IMR-90 (cell line): ENCODE measurements at regions not wholly inside any gene's neighbourhood (a gene's known extent, or its start where the extent isn't known, plus 50 kb on each side); places are given as distances from the start of the nearest gene placed in this dataset.

Experiments
- ATAC-seq: fragments of 200-7000 bp; cut with Tn5 transposase; 2 replicates; pipeline ENCODE4 v1.9.1; 2020; ENCODE audit warnings: low read depth, mild to moderate bottlenecking, moderate library complexity
- BruUV-seq: library from RNA; stranded (reverse); fragments of 400-500 nt; replicated peaks from 2 replicates; lab custom pipeline; 2021; lab: Mats Ljungman, UMichigan
- CTCF ChIA-PET: fragments of 300-600 bp; formaldehyde crosslinking; extraction: SDS; loops from one replicate; lab custom pipeline; 2021; ENCODE audit warnings: antibody characterized with exemption; lab: Yijun Ruan, JAX
- POLR2A ChIA-PET: fragments of 300-600 bp; sonication (Branson Sonifier 250); formaldehyde crosslinking; loops from one replicate; lab custom pipeline; 2022; ENCODE audit warnings: antibody characterized with exemption; ENCODE audit not compliant: unreplicated experiment; lab: Charles Lee
- DNase-seq: peaks from one replicate; pipeline ENCODE4 v3.0.0; 2013
- H2AFZ ChIP-seq: replicated peaks from 2 replicates; pipeline ENCODE3; 2013; ENCODE audit warnings: low read length, mild to moderate bottlenecking; ENCODE audit not compliant: poor library complexity
- H2AK5ac ChIP-seq: 2 replicates; pipeline ENCODE4 v1.6.1; 2013; ENCODE audit warnings: low read depth, low read length, inconsistent platforms
- H2AK9ac ChIP-seq: replicated peaks from 2 replicates; pipeline ENCODE3; 2013; ENCODE audit warnings: mild to moderate bottlenecking, low read depth, low read length, moderate library complexity; ENCODE audit not compliant: poor library complexity
- H2BK120ac ChIP-seq: 2 replicates; pipeline ENCODE4 v1.6.1; 2013; ENCODE audit warnings: low read depth, low read length, inconsistent platforms
- H2BK15ac ChIP-seq: 3 replicates; pipeline ENCODE4 v1.6.1; 2013; ENCODE audit warnings: low read depth, low read length, inconsistent platforms
- H2BK20ac ChIP-seq: 2 replicates; pipeline ENCODE4 v1.6.1; 2013; ENCODE audit warnings: low read depth, mild to moderate bottlenecking, inconsistent platforms, low read length, moderate library complexity
- H2BK5ac ChIP-seq: 2 replicates; pipeline ENCODE4 v1.6.1; 2013; ENCODE audit warnings: mild to moderate bottlenecking, low read depth, low read length, inconsistent platforms; ENCODE audit not compliant: poor library complexity, severe bottlenecking
- H3K14ac ChIP-seq: replicated peaks from 2 replicates; pipeline ENCODE4 v1.6.1; 2013; ENCODE audit warnings: low read depth, low read length, inconsistent platforms
- H3K18ac ChIP-seq: 2 replicates; pipeline ENCODE4 v1.6.1; 2013; ENCODE audit warnings: low read depth, low read length, control low read depth
- H3K23ac ChIP-seq: 2 replicates; pipeline ENCODE4 v1.6.1; 2013; ENCODE audit warnings: low read depth, low read length, inconsistent platforms
- H3K27ac ChIP-seq: 2 replicates; pipeline ENCODE4 v1.5.1; 2013; ENCODE audit warnings: mild to moderate bottlenecking, control low read depth, low read length; ENCODE audit not compliant: insufficient read depth
- H3K27me3 ChIP-seq: 2 replicates; pipeline ENCODE4 v1.6.1; 2013; ENCODE audit warnings: low read length; ENCODE audit not compliant: control insufficient read depth, insufficient read depth
- H3K36me3 ChIP-seq: 2 replicates; pipeline ENCODE4 v1.6.1; 2013; ENCODE audit warnings: low read length, mixed read lengths; ENCODE audit not compliant: control insufficient read depth, insufficient read depth
- H3K4ac ChIP-seq: 2 replicates; pipeline ENCODE4 v1.6.1; 2013; ENCODE audit warnings: low read depth, low read length, inconsistent platforms
- H3K4me1 ChIP-seq: 2 replicates; pipeline ENCODE4 v1.6.1; 2013; ENCODE audit warnings: low read length, mixed read lengths; ENCODE audit not compliant: control insufficient read depth, insufficient read depth
- H3K4me2 ChIP-seq: 2 replicates; pipeline ENCODE4 v1.6.1; 2013; ENCODE audit warnings: low read depth, mild to moderate bottlenecking, control low read depth, low read length, moderate library complexity
- H3K4me3 ChIP-seq: 2 replicates; pipeline ENCODE4 v1.5.1; 2013; ENCODE audit warnings: low read depth, mild to moderate bottlenecking, control low read depth, low read length, moderate library complexity; ENCODE audit not compliant: insufficient read depth
- H3K56ac ChIP-seq: 2 replicates; pipeline ENCODE4 v1.6.1; 2013; ENCODE audit warnings: low read length, inconsistent platforms; ENCODE audit not compliant: insufficient read depth; ENCODE audit errors: extremely low read depth
- H3K79me1 ChIP-seq, 2 experiments: 2 replicates each; pipeline ENCODE4 v1.6.1; 2013; ENCODE audit warnings: low read length in 2 of 2, inconsistent platforms in 1 of 2, low read depth in 1 of 2
- H3K9ac ChIP-seq: 2 replicates; pipeline ENCODE4 v1.6.1; 2013; ENCODE audit warnings: low read depth, low read length, control low read depth
- H3K9me1 ChIP-seq: 2 replicates; pipeline ENCODE4 v1.6.1; 2013; ENCODE audit warnings: low read length, inconsistent platforms; ENCODE audit not compliant: insufficient read depth
- H3K9me3 ChIP-seq: 2 replicates; pipeline ENCODE4 v1.6.1; 2013; ENCODE audit warnings: low read length; ENCODE audit not compliant: control insufficient read depth, insufficient read depth
- H4K20me1 ChIP-seq: 2 replicates; pipeline ENCODE4 v1.6.1; 2013; ENCODE audit warnings: low read length, inconsistent platforms; ENCODE audit not compliant: insufficient read depth
- H4K5ac ChIP-seq: 2 replicates; pipeline ENCODE4 v1.6.1; 2013; ENCODE audit warnings: mild to moderate bottlenecking, low read depth, low read length, control low read depth
- H4K8ac ChIP-seq, 2 experiments: 2 replicates each; pipeline ENCODE4 v1.6.1; 2013; ENCODE audit warnings: low read depth in 2 of 2, low read length in 2 of 2, control low read depth in 1 of 2, inconsistent platforms in 1 of 2
- H4K91ac ChIP-seq: 2 replicates; pipeline ENCODE4 v1.6.1; 2013; ENCODE audit warnings: low read depth, low read length, inconsistent platforms; ENCODE audit not compliant: insufficient read depth
- BHLHE40 ChIP-seq: fragments of 150-350 bp; IDR thresholded peaks from 2 replicates; pipeline ENCODE4 v1.6.1; 2016; ENCODE audit warnings: mild to moderate bottlenecking, low read depth, low read length
- CEBPB ChIP-seq: IDR thresholded peaks from 2 replicates; pipeline ENCODE4 v1.6.1; 2012; ENCODE audit warnings: low read depth, low read length, improper control_type of control experiment
- CHD1 ChIP-seq: IDR thresholded peaks from 2 replicates; pipeline ENCODE4 v1.6.1; 2012; ENCODE audit warnings: low read depth, low read length, improper control_type of control experiment
- FOS ChIP-seq: fragments of 150-350 bp; IDR thresholded peaks from 2 replicates; pipeline ENCODE4 v1.6.1; 2016; ENCODE audit warnings: low read depth, low read length
- MAFK ChIP-seq: IDR thresholded peaks from 2 replicates; pipeline ENCODE4 v1.6.1; 2012; ENCODE audit warnings: low read depth, low read length, improper control_type of control experiment
- MAZ ChIP-seq: IDR thresholded peaks from 2 replicates; pipeline ENCODE4 v1.6.1; 2012; ENCODE audit warnings: low read depth, mild to moderate bottlenecking, low read length, improper control_type of control experiment, moderate library complexity, borderline replicate concordance
- MXI1 ChIP-seq: IDR thresholded peaks from 2 replicates; pipeline ENCODE4 v1.6.1; 2012; ENCODE audit warnings: low read depth, mild to moderate bottlenecking, low read length, moderate library complexity, borderline replicate concordance
- NFE2L2 ChIP-seq: fragments of 150-350 bp; IDR thresholded peaks from 2 replicates; pipeline ENCODE4 v1.6.1; 2016; ENCODE audit warnings: low read depth, mild to moderate bottlenecking, low read length
- RAD21 ChIP-seq: IDR thresholded peaks from 2 replicates; pipeline ENCODE4 v1.6.1; 2012; ENCODE audit warnings: low read length, improper control_type of control experiment
- RCOR1 ChIP-seq: IDR thresholded peaks from 2 replicates; pipeline ENCODE4 v1.6.1; 2012; ENCODE audit warnings: mild to moderate bottlenecking, low read length, improper control_type of control experiment; ENCODE audit not compliant: insufficient replicate concordance
- RFX5 ChIP-seq: IDR thresholded peaks from 2 replicates; pipeline ENCODE4 v1.8.0; 2012; ENCODE audit warnings: low read depth, mild to moderate bottlenecking, low read length, moderate library complexity
- SMC3 ChIP-seq: fragments of 150-350 bp; IDR thresholded peaks from 2 replicates; pipeline ENCODE4 v1.6.1; 2016; ENCODE audit warnings: low read depth, mild to moderate bottlenecking, antibody characterized with exemption, low read length, moderate library complexity
- WGBS, 2 experiments: methylation state at CpG; one replicate each; pipeline versions ENCODE4 v1.1.5 to v1.1.7; 2013; ENCODE audit warnings: missing lambda C conversion rate in 2 of 2; ENCODE audit not compliant: insufficient read length in 1 of 2; ENCODE audit errors: extremely low coverage in 2 of 2; 5-methylcytosine and 5-hydroxymethylcytosine counted together
- dilution Hi-C: fragments of 300-500 bp; cut with HindIII; formaldehyde crosslinking; loops from one replicate; pipeline ENCODE4 v1.14.3; 2018; ENCODE audit warnings: low sequenced_read_pairs; ENCODE audit not compliant: unreplicated experiment
- in situ Hi-C: fragments of 300-500 bp; cut with MboI; formaldehyde crosslinking; loops from 3 replicates; pipeline ENCODE4 v1.14.3; 2019; ENCODE audit warnings: low sequenced_read_pairs, inconsistent platforms, mixed read lengths
- intact Hi-C: fragments of 100-400 bp; cut with micrococcal nuclease; formaldehyde crosslinking; loops from 2 replicates; pipeline ENCODE4 v1.10.0; 2022
- TF ChIP-seq, protein P1 (sequence below): conservative IDR thresholded peaks from 2 replicates; pipeline ENCODE4 v1.5.1; 2012; ENCODE audit warnings: mild to moderate bottlenecking, low read depth, low read length, improper control_type of control experiment
- TF ChIP-seq, protein P2 (sequence below): fragments of 150-350 bp; IDR thresholded peaks from 2 replicates; pipeline ENCODE4 v1.6.1; 2017; ENCODE audit warnings: mild to moderate bottlenecking, antibody characterized with exemption, low read length, low read depth

DNA sequence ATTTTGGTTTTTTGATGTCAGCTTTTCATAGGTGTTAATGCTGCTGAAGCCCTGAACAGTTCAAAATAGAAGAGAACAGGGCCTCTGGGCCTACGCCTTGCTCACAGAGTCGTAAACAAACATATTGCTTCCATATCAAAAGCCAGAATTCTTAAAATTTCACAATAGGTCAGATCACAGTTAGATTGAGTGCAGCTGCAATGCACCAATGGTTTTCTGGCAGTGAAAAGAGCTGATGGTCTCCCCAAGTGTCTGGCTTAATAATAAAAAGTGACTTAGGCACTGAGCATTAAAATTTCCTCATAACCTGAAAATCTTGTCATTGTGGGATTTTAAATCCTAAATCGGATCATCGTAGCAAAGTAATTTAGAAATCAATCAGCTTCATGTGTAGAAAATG lies 493.0 kb downstream of the CAAP1 start:
- Histone ChIP-seq H4K5ac (no peak overlapping the region), H3K36me3 (no peaks in the 10 kb centered on the region), H3K27ac (no peak overlapping the region), H2AFZ (no peak overlapping the region), H3K79me1 (no peaks in the 10 kb centered on the region), H3K9ac (no peak overlapping the region), H3K4me1 (no peaks in the 10 kb centered on the region), H3K4ac (no peak overlapping the region), H2BK15ac (no peak overlapping the region), H4K8ac (no peak overlapping the region), H3K27me3 (no peaks in the 10 kb centered on the region), H3K14ac (no peak overlapping the region), H2AK9ac (no peak overlapping the region), H2BK5ac (no peak overlapping the region), H3K56ac (no peak overlapping the region), H3K4me2 (no peak overlapping the region), H3K9me1 (no peaks in the 10 kb centered on the region), H3K18ac (no peak overlapping the region), H3K9me3 (no peaks in the 10 kb centered on the region), H4K20me1 (no peaks in the 10 kb centered on the region), H3K4me3 (no peak overlapping the region), H2BK120ac (no peak overlapping the region), H3K23ac (no peak overlapping the region), H2AK5ac (no peak overlapping the region), H2BK20ac (no peak overlapping the region), H4K91ac (no peak overlapping the region)
- no TSS peak for BruUV-seq
- in situ Hi-C loops (no loop called here), dilution Hi-C loops (no loop called here), intact Hi-C loops (no loop called here)
- POLR2A ChIA-PET, result no interaction called here
- no CpG with 5 or more reads among the region's 4 CpGs for WGBS, 2 experiments
- DNase-seq (no peak), ATAC-seq (no peak)
- TF ChIP-seq CEBPB, result no peak
- TF ChIP-seq, protein P1, sequence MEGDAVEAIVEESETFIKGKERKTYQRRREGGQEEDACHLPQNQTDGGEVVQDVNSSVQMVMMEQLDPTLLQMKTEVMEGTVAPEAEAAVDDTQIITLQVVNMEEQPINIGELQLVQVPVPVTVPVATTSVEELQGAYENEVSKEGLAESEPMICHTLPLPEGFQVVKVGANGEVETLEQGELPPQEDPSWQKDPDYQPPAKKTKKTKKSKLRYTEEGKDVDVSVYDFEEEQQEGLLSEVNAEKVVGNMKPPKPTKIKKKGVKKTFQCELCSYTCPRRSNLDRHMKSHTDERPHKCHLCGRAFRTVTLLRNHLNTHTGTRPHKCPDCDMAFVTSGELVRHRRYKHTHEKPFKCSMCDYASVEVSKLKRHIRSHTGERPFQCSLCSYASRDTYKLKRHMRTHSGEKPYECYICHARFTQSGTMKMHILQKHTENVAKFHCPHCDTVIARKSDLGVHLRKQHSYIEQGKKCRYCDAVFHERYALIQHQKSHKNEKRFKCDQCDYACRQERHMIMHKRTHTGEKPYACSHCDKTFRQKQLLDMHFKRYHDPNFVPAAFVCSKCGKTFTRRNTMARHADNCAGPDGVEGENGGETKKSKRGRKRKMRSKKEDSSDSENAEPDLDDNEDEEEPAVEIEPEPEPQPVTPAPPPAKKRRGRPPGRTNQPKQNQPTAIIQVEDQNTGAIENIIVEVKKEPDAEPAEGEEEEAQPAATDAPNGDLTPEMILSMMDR, result no peak
- TF ChIP-seq SMC3, result no peak
- no peak for TF ChIP-seq MAZ
- TF ChIP-seq NFE2L2, result no peak
- TF ChIP-seq, protein P2, sequence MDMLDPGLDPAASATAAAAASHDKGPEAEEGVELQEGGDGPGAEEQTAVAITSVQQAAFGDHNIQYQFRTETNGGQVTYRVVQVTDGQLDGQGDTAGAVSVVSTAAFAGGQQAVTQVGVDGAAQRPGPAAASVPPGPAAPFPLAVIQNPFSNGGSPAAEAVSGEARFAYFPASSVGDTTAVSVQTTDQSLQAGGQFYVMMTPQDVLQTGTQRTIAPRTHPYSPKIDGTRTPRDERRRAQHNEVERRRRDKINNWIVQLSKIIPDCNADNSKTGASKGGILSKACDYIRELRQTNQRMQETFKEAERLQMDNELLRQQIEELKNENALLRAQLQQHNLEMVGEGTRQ, result no peak
- TF ChIP-seq RAD21, result no peak
- no peak for TF ChIP-seq FOS
- TF ChIP-seq BHLHE40, result no peak
- TF ChIP-seq CHD1, result no peak
- TF ChIP-seq MAFK, result no peak
- TF ChIP-seq MXI1, result no peak
- TF ChIP-seq RFX5, result no peak
- no peak for TF ChIP-seq RCOR1
- CTCF ChIA-PET, result no interaction called here
